GM12878 (cell line): ENCODE measurements at regions not wholly inside any gene's neighbourhood (a gene's known extent, or its start where the extent isn't known, plus 50 kb on each side); places are given as distances from the start of the nearest gene placed in this dataset.

Experiments used
- ATF2 ChIP-seq: IDR thresholded peaks from 2 replicates; pipeline ENCODE4 v1.6.1; 2012; ENCODE audit warnings: low read length, inconsistent platforms
- BCL3 ChIP-seq: IDR thresholded peaks from 2 replicates; pipeline ENCODE4 v1.6.1; 2011; ENCODE audit warnings: borderline replicate concordance, low read depth, mild to moderate bottlenecking, moderate library complexity, low read length; ENCODE audit not compliant: insufficient read depth, poor library complexity, severe bottlenecking
- BCLAF1 ChIP-seq: fragments of 450-650 bp; IDR thresholded peaks from 2 replicates; pipeline ENCODE4 v1.6.1; 2017; ENCODE audit warnings: antibody characterized with exemption, mild to moderate bottlenecking, moderate library complexity
- CBX5 ChIP-seq: sonication (generic); IDR thresholded peaks from 2 replicates; pipeline ENCODE4 v1.6.1; 2016; ENCODE audit warnings: low read depth, moderate library complexity, mild to moderate bottlenecking, inconsistent platforms
- CEBPB ChIP-seq, 2 experiments: fragments of 150-350 bp in 1 of 2; IDR thresholded peaks; 2 replicates each; pipeline ENCODE4 v1.6.1; 2012 to 2014; ENCODE audit warnings: low read depth in 2 of 2, low read length in 2 of 2, borderline replicate concordance in 1 of 2, inconsistent platforms in 1 of 2
- EP300 ChIP-seq, 2 experiments: fragments of 150-350 bp in 1 of 2; IDR thresholded peaks; 2 replicates each; pipeline ENCODE4 v1.6.1; 2011 to 2012; ENCODE audit warnings: low read depth in 2 of 2, low read length in 2 of 2, borderline replicate concordance in 1 of 2, improper control_type of control experiment in 1 of 2, inconsistent platforms in 1 of 2; ENCODE audit not compliant: control insufficient read depth in 1 of 2
- FOS ChIP-seq: IDR thresholded peaks from 3 replicates; pipeline ENCODE4 v1.6.1; 2011; ENCODE audit warnings: borderline replicate concordance; ENCODE audit not compliant: insufficient read length; ENCODE audit errors: extremely low read depth
- IKZF1 ChIP-seq: fragments of 450-650 bp; conservative IDR thresholded peaks from 2 replicates; pipeline ENCODE4 v1.6.1; 2017; ENCODE audit warnings: antibody characterized with exemption, mild to moderate bottlenecking
- MTA3 ChIP-seq: IDR thresholded peaks from 2 replicates; pipeline ENCODE4 v1.6.1; 2012; ENCODE audit warnings: low read length, inconsistent platforms, borderline replicate concordance
- NBN ChIP-seq: fragments of 450-650 bp; IDR thresholded peaks from 2 replicates; pipeline ENCODE4 v1.6.1; 2016
- NR2F1 ChIP-seq: fragments of 450-650 bp; conservative IDR thresholded peaks from 2 replicates; pipeline ENCODE4 v1.6.1; 2017; ENCODE audit warnings: mild to moderate bottlenecking
- RUNX3 ChIP-seq: IDR thresholded peaks from 2 replicates; pipeline ENCODE4 v1.6.1; 2012; ENCODE audit warnings: low read length, inconsistent platforms
- YY1 ChIP-seq: IDR thresholded peaks from 2 replicates; pipeline ENCODE4 v1.6.1; 2011; ENCODE audit warnings: low read depth, mild to moderate bottlenecking, low read length
- ZBTB11 ChIP-seq: fragments of 450-650 bp; formaldehyde crosslinking; IDR thresholded peaks from 2 replicates; pipeline ENCODE4 v1.5.0; 2022; ENCODE audit warnings: mild to moderate bottlenecking, missing genetic modification characterization
- ZNF24 ChIP-seq: fragments of 450-650 bp; IDR thresholded peaks from 2 replicates; pipeline ENCODE4 v1.6.1; 2017; ENCODE audit warnings: antibody characterized with exemption, mild to moderate bottlenecking
- ZNF687 ChIP-seq: fragments of 450-650 bp; IDR thresholded peaks from 2 replicates; pipeline ENCODE4 v1.6.1; 2017; ENCODE audit warnings: mild to moderate bottlenecking, moderate library complexity

GRCh38 chr5:89308606-89309040, 425.6 kb upstream of the MEF2C start (continued):
- TF ChIP-seq BCLAF1 (no peak), EP300 (IDR thresholded peaks at IDR 0.05; ENCODE audit: borderline replicate concordance in 1 of 2, control insufficient read depth in 1 of 2, low read depth in 2 of 2, low read length in 2 of 2) (peak; percentile 85 to 95), CBX5 (peak; percentile 99), NBN (0 out of 2 replicates have a peak, but pooled peaks have one; percentile 38), ZNF687 (no peak), ZBTB11 (CRISPR knock-in tag) (no peak), ATF2 (peak; percentile 94), NR2F1 (peak; percentile 82), YY1 (peak; percentile 89), IKZF1 (peak; percentile 54), RUNX3 (peak; percentile 98), FOS (no peak), MTA3 (peak; percentile 82), ZNF24 (0 out of 2 replicates have a peak, but pooled peaks have one; percentile 34), CEBPB (IDR thresholded peaks at IDR 0.05; ENCODE audit: borderline replicate concordance in 1 of 2, low read depth in 2 of 2, low read length in 2 of 2) (peak; percentile 86 to 93), BCL3 (peak; percentile 83)
